Endothelial cell (in vitro differentiated cells): ENCODE measurements at regions not wholly inside any gene's neighbourhood (a gene's known extent, or its start where the extent isn't known, plus 50 kb on each side); places are given as distances from the start of the nearest gene placed in this dataset.
"Not testable (repeated sequence)": the region's sequence is repeated elsewhere in the genome, so short reads cannot be mapped to it uniquely, and the experiment has no call there.

ENCODE experiments used
- DNase-seq: peaks from one replicate; pipeline ENCODE4 v3.0.0; 2021; ENCODE audit warnings: low spot score
- H3K27ac Mint-ChIP-seq: one replicate; pipeline ENCODE4 v1.8.0; 2021; ENCODE audit warnings: mixed read lengths, inconsistent platforms; ENCODE audit not compliant: unreplicated experiment
- H3K27me3 Mint-ChIP-seq: one replicate; pipeline ENCODE4 v1.8.0; 2021; ENCODE audit warnings: mild to moderate bottlenecking, moderate library complexity, mixed read lengths, inconsistent platforms; ENCODE audit not compliant: unreplicated experiment
- H3K36me3 Mint-ChIP-seq: one replicate; pipeline ENCODE4 v1.8.0; 2021; ENCODE audit warnings: mild to moderate bottlenecking, low read depth, mixed read lengths, inconsistent platforms; ENCODE audit not compliant: unreplicated experiment
- H3K4me1 Mint-ChIP-seq: one replicate; pipeline ENCODE4 v1.8.0; 2021; ENCODE audit warnings: mild to moderate bottlenecking, mixed read lengths, inconsistent platforms; ENCODE audit not compliant: unreplicated experiment
- H3K4me3 Mint-ChIP-seq: one replicate; pipeline ENCODE4 v1.8.0; 2021; ENCODE audit warnings: mild to moderate bottlenecking, mixed read lengths, inconsistent platforms; ENCODE audit not compliant: unreplicated experiment
- H3K9me3 Mint-ChIP-seq: one replicate; pipeline ENCODE4 v1.8.0; 2021; ENCODE audit warnings: mixed read lengths, inconsistent platforms; ENCODE audit not compliant: unreplicated experiment
- CTCF ChIP-seq: fragments of 200-600 bp; sonication (generic); IDR thresholded peaks from one replicate; pipeline ENCODE4 v1.5.0; 2021; ENCODE audit warnings: antibody characterized with exemption; ENCODE audit not compliant: unreplicated experiment

GRCh38 chr2:49753344-49753985 lies 599.1 kb upstream of the FSHR start:
- H3K27me3 Mint-ChIP-seq = no peaks in the 10 kb centered on the region
- DNase-seq = no peak
- H3K4me1 Mint-ChIP-seq = no peaks in the 10 kb centered on the region
- H3K9me3 Mint-ChIP-seq = no peaks in the 10 kb centered on the region
- H3K27ac Mint-ChIP-seq = no peak overlapping the region
- no peak overlapping the region for H3K4me3 Mint-ChIP-seq
- H3K36me3 Mint-ChIP-seq = no peaks in the 10 kb centered on the region
- TF ChIP-seq CTCF = no peak

DNA sequence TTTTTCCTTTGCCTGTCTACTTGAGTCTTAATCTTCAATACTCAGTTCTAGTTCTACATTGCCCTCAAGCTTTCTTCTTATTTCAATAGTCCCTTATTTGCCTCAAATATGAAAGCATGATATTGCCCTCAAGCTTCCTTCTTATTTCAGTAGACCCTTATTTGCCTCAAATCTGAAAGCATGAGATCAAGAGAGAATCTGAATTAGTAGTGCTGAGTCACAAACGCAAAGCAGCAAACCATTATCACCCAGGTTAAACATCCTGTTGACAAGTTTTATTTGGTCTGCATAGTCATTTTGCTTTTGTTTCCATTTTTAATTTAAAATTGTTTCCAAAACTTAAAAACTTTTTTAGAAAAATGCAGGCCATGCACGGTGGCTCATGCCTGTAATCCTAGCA lies 583.3 kb upstream of the FSHR start:
- H3K4me1 Mint-ChIP-seq = no peaks in the 10 kb centered on the region
- no peaks in the 10 kb centered on the region for H3K27me3 Mint-ChIP-seq
- no peak for DNase-seq
- TF ChIP-seq CTCF = no peak
- no peaks in the 10 kb centered on the region for H3K36me3 Mint-ChIP-seq
- H3K9me3 Mint-ChIP-seq = peaks cover 4% of the 10 kb centered on the region
- no peak overlapping the region for H3K4me3 Mint-ChIP-seq
- no peak overlapping the region for H3K27ac Mint-ChIP-seq

DNA sequence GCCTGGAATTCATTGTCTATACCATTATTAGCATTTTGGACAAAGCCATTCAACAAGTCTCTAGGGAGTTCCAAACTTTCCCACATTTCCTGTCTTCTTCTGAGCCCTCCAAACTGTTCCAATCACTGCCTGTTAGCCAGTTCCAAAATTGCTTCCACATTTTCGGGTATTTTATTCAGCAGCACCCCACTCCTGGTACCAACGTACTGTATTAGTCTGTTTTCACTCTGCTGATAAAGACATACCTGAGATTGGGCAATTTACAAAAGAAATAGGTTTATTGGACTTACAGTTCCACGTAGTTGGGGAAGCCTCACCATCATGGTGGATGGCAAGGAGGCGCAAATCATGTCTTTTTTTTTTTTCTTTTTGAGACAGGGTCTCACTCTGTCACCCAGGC lies 578.6 kb upstream of the FSHR start:
- not testable (repeated sequence) for H3K27ac Mint-ChIP-seq, H3K27me3 Mint-ChIP-seq, H3K4me1 Mint-ChIP-seq, H3K36me3 Mint-ChIP-seq, H3K9me3 Mint-ChIP-seq, DNase-seq, H3K4me3 Mint-ChIP-seq

DNA sequence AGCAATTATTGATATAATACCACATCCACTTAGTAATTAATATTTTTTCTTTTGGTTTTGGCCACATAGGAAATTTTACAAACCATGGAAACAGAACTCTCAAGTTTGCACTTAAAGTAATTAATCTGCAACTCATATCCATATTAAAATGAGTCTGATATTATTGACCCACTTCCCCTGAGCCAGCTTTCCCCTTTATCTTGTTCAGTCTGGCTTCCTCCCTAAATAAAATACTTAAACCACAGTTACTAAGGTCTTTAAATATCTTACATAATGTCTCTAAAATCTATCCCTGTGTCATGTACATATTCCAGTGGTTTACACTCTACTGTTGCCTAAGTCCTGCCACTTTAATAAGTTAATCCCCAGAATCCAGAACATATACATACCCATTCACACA lies 564.9 kb upstream of the FSHR start:
- DNase-seq = no peak
- no peak for TF ChIP-seq CTCF
- Mint-ChIP-seq H3K27ac (no peak overlapping the region), H3K9me3 (no peaks in the 10 kb centered on the region), H3K4me3 (no peak overlapping the region), H3K4me1 (peaks cover 6% of the 10 kb centered on the region), H3K36me3 (no peaks in the 10 kb centered on the region), H3K27me3 (no peaks in the 10 kb centered on the region)

- no peak for TF ChIP-seq CTCF
- Mint-ChIP-seq H3K27ac (no peak overlapping the region), H3K4me1 (peaks cover 6% of the 10 kb centered on the region), H3K9me3 (no peaks in the 10 kb centered on the region), H3K4me3 (no peak overlapping the region), H3K27me3 (no peaks in the 10 kb centered on the region), H3K36me3 (no peaks in the 10 kb centered on the region)
- no peak for DNase-seq
Measured at GRCh38 chr2:49715597-49715996, 561.3 kb upstream of the FSHR start.
